GM18507 (cell line): ENCODE measurements at regions not wholly inside any gene's neighbourhood (a gene's known extent, or its start where the extent isn't known, plus 50 kb on each side); places are given as distances from the start of the nearest gene placed in this dataset.
"Not testable (repeated sequence)": the region's sequence is repeated elsewhere in the genome, so short reads cannot be mapped to it uniquely, and the experiment has no call there.

Experiments
- DNase-seq: peaks from one replicate; pipeline ENCODE4 v3.0.0; 2011; ENCODE audit warnings: low read depth; ENCODE audit not compliant: insufficient read length; ENCODE audit errors: extremely low spot score
- FAIRE-seq: peaks from 2 replicates; lab custom pipeline; 2011; peaks lifted over from hg19 to GRCh38; lab: Jason Lieb, UNC

- FAIRE-seq (peak; percentile 36), DNase-seq (no peak)
These were observed 195.3 kb upstream of the HS6ST1 start for GRCh38 chr2:128513961-128514283.

GRCh38 chr2:128514555-128514955 lies 195.9 kb upstream of the HS6ST1 start:
- DNase-seq: no peak
- FAIRE-seq: no peak

GRCh38 chr2:128516938-128517337 lies 198.3 kb upstream of the HS6ST1 start:
- no peak for DNase-seq
- FAIRE-seq: no peak

- FAIRE-seq, DNase-seq: not testable (repeated sequence)
These were observed 200.4 kb upstream of the HS6ST1 start for GRCh38 chr2:128519028-128519427.

DNA sequence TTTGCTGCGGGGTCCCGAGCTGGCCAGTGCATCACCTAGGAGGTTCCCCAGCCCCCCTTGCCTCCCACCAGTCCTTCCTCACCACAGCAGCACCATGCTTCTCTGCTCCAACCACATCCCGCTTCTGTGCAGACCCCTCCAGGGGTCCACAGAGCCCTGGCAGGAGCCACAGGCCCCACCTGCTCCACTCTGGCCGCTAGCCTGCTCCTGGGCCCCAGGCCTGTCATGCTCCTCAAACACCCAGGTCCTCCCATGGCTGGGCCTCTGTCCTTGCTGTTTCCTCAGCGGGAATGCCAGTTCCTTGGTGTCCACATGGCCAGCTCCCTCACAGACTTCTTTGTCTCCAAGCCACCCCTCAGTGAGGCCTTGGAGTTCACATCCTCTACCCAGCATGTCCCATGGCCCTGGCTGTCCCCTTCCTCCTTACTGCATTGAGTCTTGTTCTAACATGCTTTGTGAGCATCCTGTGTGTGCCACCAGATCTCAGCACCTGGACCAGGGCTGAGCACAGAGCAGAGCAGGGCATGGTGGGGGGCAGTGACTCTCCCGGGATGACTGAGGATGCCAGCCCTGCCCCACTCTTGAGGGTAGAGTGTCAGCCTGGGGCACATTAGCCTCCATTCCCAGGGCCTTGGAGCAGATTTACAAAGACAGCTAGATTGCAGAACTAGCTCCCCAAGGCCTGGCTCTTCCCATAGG lies 201.0 kb upstream of the HS6ST1 start:
- DNase-seq: no peak
- no peak for FAIRE-seq

DNA sequence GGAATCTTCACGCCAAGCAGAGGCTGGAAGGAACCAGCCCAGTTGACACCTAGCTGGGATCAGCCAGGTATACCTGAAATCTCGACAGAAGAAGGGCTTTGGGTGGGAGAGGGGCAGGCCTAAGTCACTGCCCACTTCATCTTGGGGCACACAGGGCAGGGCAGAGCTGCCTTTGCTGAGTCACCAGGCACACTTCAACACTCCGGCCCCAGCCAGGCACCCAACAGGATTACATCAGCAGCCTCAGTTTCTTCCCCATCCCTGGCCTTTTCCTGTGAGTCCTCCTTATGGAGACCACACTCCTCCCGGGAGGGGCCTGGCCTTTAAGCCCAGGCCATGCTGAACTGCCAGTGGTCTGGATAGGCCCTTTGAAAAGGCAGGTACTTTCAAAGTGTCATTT lies 201.7 kb upstream of the HS6ST1 start:
- DNase-seq: no peak
- no peak for FAIRE-seq

DNA sequence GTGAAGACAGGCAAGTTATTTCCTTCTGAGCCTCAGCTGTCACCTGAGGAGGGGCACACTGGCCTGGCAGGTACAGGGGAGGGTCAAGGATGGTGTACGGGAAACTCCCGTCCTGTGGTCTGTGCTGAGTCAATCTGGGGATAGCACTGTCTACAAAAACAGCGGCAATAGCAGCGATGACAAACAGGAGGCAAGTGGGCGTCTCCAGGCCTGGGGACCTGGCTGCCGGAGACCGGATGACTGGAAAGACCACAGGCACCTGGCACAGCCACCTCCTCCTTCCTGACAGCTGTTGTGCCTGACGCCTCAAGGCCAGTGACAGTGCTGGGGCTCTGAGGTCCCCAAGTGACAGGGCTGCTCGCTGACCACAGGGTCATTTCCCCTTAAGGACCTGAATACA lies 202.1 kb upstream of the HS6ST1 start:
- FAIRE-seq (peak; percentile 74), DNase-seq (peak; percentile 59)

GRCh38 chr2:128521482-128521881 lies 202.8 kb upstream of the HS6ST1 start:
- no peak for DNase-seq
- FAIRE-seq: no peak

DNA sequence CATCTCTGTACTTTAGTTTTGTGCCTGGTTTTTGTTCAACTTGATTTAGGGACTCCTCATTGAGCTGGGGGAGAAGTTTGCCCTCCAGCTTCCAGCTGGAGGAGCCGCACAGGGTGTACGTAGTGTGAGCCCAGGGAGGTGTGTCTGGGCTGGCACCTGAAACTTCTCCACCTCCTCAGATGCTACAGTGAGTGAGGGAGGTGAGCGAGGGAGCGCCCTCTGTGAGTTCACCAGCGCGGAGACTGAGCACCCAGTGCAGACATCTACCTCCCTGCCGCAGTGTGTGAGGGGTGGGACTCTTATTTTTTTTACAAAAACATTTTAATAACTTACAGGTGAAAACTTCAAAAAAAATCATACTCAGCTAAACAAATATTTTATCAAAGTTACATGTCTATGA lies 204.2 kb upstream of the HS6ST1 start:
- DNase-seq (no peak), FAIRE-seq (no peak)

GRCh38 chr2:128523457-128523856 lies 204.8 kb upstream of the HS6ST1 start:
- FAIRE-seq: no peak

DNA sequence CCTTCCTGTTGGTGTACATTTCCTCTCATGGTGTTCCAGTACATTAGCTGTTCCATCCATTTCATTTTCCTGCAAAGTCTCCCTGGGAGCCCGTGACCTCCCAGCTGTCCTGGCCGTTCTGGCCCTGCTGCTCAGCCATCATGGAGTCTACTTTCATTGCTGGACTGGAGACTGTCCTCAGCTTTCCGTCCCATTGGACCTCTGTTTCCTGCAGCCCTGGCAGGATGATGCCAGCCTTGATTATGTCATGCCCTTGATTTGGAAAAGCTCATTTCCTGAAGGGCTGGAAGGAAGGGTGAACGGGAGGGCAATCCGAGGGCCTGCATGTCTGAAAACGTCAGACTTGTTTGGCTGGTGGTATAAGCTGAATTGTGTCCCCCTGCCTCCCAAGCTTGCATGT lies 205.5 kb upstream of the HS6ST1 start:
- no peak for DNase-seq
- no peak for FAIRE-seq

More at GRCh38 chr2:128523457-128523856, 204.8 kb upstream of the HS6ST1 start:
- no peak for DNase-seq

DNA sequence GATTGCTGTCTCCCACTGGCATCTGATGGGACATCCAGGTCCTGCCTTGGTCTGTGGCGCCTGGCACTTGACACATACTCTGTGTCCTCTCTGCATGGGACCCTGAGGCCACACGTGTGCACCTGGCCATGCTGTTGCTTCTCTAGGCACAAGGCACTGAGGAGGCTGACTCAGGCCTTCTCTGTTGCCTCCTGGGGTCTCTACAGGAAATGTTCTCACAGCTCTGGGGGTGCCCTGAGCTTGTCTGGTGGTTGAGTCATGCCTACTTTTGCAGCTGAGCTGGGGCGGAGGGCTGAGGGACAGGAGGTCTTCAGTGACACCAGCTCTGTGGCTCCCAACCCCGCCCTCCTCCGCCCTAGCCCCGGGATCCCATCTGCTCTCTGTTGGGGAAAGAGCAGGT lies 207.0 kb upstream of the HS6ST1 start:
- FAIRE-seq (no peak), DNase-seq (no peak)

DNA sequence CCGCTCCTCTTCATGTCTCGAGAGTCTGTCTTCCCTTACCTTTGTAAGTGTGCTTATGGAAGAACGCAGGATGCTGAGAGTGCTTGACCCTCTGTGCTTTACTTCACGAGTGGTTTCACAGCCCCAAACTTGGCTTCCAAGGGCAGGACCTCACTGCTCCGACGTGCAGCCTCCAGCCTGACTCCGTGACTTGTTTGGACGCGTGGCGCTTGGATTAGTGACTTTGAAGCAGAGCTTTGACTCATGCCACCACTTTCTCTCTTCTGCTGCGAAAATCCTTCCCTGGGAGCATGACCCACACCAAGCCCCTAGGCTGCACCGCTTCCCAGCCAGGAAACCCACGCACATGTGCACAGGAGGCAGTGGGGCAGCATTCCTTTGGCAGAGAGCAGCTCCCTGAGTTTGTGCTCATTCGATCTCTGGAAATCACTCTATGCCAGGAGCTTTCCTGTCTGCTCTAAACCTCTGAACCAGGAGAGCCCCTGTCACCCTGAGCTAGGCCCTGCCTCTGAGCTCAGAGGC lies 207.8 kb upstream of the HS6ST1 start:
- DNase-seq: no peak
- FAIRE-seq: no peak

DNA sequence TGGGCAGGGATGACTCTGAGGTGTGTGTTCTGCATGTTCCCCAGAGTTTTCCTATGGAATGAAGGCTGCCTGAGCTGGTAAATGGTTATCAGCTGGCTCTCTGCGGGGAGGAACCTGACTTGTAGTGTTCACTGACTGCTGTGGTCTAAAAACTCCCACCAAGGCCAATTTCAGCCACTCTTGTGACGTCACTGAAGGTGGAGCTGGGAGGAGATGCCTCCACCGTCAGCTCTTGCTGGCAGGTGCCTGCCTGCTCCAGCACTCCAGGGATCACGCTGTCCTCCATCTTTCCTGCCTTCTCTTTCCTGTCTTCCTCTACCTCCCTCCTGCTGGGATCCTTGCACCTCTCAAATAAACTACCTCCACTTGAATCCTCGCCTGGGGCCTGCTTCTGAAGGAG lies 209.5 kb upstream of the HS6ST1 start:
- DNase-seq (no peak), FAIRE-seq (no peak)

DNA sequence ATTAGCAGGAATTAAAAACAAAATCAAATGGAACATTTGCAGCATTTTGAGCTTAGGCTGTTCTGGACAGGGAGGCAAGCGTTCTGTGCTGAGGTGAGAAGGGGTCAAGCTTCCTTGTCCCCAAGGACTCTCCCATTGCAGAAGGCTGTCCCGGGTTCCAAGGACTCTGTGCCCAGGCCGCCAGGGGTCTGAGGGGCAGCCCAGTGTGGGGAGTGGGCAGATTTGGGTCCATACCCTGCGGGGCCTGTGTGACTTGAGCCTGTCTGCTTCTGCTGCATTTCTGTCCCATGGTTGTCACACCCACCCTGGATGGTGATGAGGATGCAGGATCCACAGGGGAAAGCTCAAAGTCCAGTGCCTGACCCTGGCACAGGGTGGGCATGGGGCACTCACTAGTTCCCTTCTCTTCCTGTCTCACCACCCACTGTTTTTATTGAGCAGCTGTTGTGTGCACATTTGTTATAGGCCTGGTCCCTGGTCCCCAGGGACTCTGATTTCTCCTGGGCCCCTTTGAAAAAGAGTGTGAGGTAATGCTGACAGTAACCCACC lies 211.4 kb upstream of the HS6ST1 start:
- no peak for FAIRE-seq

GRCh38 chr2:128531856-128532255 lies 213.2 kb upstream of the HS6ST1 start:
- FAIRE-seq (no peak), DNase-seq (no peak)

More for the DNA sequence above, 211.4 kb upstream of the HS6ST1 start:
- DNase-seq: no peak

DNA sequence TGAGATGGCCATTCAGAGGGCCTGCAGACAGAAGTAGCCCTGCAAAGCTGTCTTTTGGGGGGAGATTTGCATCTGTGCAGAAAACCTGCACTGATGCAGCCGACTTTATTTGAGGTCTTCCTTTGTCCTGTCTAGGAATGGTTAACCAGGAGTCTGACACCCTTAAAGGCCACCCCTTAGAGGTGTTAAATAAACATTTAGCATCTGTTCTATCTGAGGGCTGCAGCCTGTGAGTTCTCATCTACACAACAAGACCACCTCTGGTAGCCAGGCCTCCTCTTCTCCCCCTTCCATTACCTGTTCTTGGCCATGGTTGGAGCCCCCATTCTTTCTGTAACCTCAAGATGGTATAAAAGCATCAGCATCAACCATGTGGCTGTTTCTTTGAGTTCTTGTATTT lies 214.4 kb upstream of the HS6ST1 start:
- DNase-seq: no peak
- no peak for FAIRE-seq

DNA sequence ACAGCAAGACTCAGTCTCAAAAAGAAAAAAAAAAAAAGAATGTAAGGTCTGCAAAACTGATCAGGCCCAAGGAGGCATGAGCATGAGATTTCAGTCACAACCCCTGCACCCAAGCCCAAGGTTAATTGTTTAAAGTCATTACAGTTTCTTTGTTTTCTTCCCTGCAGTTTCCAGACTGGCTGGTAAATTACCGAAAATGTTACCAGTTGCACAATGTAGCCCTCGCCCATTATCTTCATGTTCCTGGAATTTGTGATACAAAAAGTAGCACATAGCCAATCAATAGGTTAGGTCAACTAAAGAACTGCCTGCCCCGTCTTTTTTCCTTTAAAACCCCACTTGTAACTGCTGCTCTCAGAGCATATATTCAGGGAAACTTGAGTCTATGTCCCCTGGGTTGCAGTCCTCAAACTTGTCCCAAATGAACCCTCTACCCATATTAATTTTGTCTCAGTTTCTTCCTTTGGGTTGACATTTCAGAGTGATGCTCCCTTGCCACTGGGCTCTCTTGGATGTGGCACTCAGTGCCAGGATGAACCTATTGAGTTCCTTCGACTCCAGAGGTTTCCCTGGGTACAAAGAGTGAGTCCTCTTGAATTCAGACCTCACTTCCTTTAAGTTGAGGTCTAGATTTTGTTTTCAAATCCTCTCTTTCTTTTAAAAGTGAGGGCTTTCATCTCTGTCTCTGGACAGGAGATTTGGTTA lies 216.2 kb upstream of the HS6ST1 start:
- no peak for DNase-seq
- FAIRE-seq: no peak

GRCh38 chr2:128535953-128536352 lies 217.3 kb upstream of the HS6ST1 start:
- no peak for FAIRE-seq
- DNase-seq: no peak

DNA sequence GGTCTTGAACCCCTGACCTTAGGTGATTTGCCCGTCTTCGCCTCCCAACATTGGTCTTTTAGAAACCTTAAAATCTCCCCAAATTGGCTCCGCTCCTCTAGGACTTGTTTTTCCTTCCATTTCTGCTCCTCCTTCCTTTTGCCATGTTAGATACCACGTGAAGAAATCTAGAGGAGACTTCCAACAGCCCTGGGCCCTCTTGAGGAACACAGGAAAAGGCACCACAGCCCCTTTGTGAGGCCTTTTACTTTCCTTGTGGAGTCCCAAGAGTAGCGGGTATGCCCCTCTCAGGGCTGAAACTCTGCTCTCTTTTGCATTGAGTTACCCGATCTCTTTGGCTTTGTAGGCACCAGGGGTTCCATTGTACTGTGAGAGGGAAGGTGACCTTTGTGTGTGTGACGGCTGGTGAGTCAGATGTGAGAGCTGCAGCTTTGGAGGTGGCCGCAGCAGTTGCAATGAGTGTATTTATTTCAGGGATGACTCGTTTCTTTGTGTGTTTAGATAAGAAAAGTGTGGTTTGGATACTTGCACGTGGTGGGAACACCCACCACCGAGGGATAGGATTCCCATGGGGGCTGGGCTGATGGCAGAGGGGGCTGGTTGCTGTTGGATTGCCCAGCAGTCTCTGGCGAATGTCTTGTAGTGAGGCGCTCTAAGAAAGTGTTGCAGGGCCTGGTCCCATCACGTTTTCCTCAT lies 218.4 kb upstream of the HS6ST1 start:
- FAIRE-seq (no peak), DNase-seq (no peak)
